ENCODE measurements at regions not wholly inside any gene's neighbourhood (a gene's known extent, or its start where the extent isn't known, plus 50 kb on each side); places are given as distances from the start of the nearest gene placed in this dataset.

- TF ChIP-seq CTCF (IDR thresholded peaks at IDR 0.05): no peak
These were observed 257.6 kb upstream of the CLNK start (continued) for GRCh38 chr4:10942156-10942555.

GRCh38 chr4:10929818-10930217, 245.2 kb upstream of the CLNK start:
- no peaks in the 10 kb centered on the region for H3K27me3 ChIP-seq (ENCODE audit: insufficient read depth)
- WGBS (ENCODE audit: low lambda C conversion rate): 0% methylated on average over 2 of the region's 2 CpGs
- TF ChIP-seq, protein P1, sequence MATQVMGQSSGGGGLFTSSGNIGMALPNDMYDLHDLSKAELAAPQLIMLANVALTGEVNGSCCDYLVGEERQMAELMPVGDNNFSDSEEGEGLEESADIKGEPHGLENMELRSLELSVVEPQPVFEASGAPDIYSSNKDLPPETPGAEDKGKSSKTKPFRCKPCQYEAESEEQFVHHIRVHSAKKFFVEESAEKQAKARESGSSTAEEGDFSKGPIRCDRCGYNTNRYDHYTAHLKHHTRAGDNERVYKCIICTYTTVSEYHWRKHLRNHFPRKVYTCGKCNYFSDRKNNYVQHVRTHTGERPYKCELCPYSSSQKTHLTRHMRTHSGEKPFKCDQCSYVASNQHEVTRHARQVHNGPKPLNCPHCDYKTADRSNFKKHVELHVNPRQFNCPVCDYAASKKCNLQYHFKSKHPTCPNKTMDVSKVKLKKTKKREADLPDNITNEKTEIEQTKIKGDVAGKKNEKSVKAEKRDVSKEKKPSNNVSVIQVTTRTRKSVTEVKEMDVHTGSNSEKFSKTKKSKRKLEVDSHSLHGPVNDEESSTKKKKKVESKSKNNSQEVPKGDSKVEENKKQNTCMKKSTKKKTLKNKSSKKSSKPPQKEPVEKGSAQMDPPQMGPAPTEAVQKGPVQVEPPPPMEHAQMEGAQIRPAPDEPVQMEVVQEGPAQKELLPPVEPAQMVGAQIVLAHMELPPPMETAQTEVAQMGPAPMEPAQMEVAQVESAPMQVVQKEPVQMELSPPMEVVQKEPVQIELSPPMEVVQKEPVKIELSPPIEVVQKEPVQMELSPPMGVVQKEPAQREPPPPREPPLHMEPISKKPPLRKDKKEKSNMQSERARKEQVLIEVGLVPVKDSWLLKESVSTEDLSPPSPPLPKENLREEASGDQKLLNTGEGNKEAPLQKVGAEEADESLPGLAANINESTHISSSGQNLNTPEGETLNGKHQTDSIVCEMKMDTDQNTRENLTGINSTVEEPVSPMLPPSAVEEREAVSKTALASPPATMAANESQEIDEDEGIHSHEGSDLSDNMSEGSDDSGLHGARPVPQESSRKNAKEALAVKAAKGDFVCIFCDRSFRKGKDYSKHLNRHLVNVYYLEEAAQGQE (IDR thresholded peaks at IDR 0.05; ENCODE audit: low read depth, low read length): no peak
- TF ChIP-seq JUND (IDR thresholded peaks at IDR 0.05): no peak
- TF ChIP-seq ZBTB33 (IDR thresholded peaks at IDR 0.05; ENCODE audit: borderline replicate concordance, low read depth): no peak
- no peak for TF ChIP-seq MEF2A (IDR thresholded peaks at IDR 0.05; ENCODE audit: borderline replicate concordance, low read depth)
- TF ChIP-seq TAF1 (IDR thresholded peaks at IDR 0.05; ENCODE audit: borderline replicate concordance, low read depth, low read length): no peak
- TF ChIP-seq RFX5 (IDR thresholded peaks at IDR 0.05; ENCODE audit: low read length): no peak
- TF ChIP-seq SMC3 (IDR thresholded peaks at IDR 0.05; ENCODE audit: low read depth, low read length): no peak
- TF ChIP-seq CHD2 (IDR thresholded peaks at IDR 0.05; ENCODE audit: low read length, partially characterized antibody): no peak
- no peak for TF ChIP-seq MAX (IDR thresholded peaks at IDR 0.05; ENCODE audit: low read depth)
- no peaks in the 10 kb centered on the region for H3F3A ChIP-seq (replicated peaks; ENCODE audit: insufficient read depth)
- no peaks in the 10 kb centered on the region for H3K79me2 ChIP-seq (ENCODE audit: insufficient read depth)
- no peak overlapping the region for H3K4me2 ChIP-seq
- no peak for DNase-seq
- H3K4me3 ChIP-seq (ENCODE audit: low read depth in 2 of 2, low read length in 1 of 2): no peak overlapping the region
- H4K20me1 ChIP-seq (ENCODE audit: insufficient read depth): no peaks in the 10 kb centered on the region
- POLR2A ChIA-PET: no interaction called here
- no peaks in the 10 kb centered on the region for H3K9me2 ChIP-seq
- H3K9ac ChIP-seq: no peak overlapping the region
- CTCF ChIA-PET: no interaction called here
- no peak overlapping the region for H3K27ac ChIP-seq (ENCODE audit: low read depth in 2 of 2, low read length in 1 of 2)
- H3K9me3 ChIP-seq: no peaks in the 10 kb centered on the region
- H2AFZ ChIP-seq (ENCODE audit: low read depth): no peak overlapping the region
- H3K36me3 ChIP-seq (replicated peaks in 1 of 2; ENCODE audit: control insufficient read depth in 1 of 2, insufficient read depth in 2 of 2, low read length in 1 of 2): no peaks in the 10 kb centered on the region
- H3K4me1 ChIP-seq (ENCODE audit: control insufficient read depth in 1 of 2, insufficient read depth in 2 of 2, low read depth in 1 of 2, low read length in 1 of 2): no peaks in the 10 kb centered on the region

Data from SK-N-SH (cell line).